Astrocyte (in vitro differentiated cells and primary cell): ENCODE measurements at regions not wholly inside any gene's neighbourhood (a gene's known extent, or its start where the extent isn't known, plus 50 kb on each side); places are given as distances from the start of the nearest gene placed in this dataset.

ENCODE experiments used
- DNase-seq: peaks from one replicate; pipeline ENCODE4 v3.0.0-alpha.2; 2010; ENCODE audit warnings: low read depth
- FAIRE-seq: peaks from 2 replicates; lab custom pipeline; 2011; peaks lifted over from hg19 to GRCh38; lab: Jason Lieb, UNC
- H2AFZ ChIP-seq: 2 replicates; pipeline ENCODE4 v1.6.0; 2012; ENCODE audit warnings: low read depth, low read length, inconsistent platforms
- H3K27ac ChIP-seq: 2 replicates; pipeline ENCODE4 v1.5.1; 2011; ENCODE audit warnings: low read depth, low read length, inconsistent platforms
- H3K27me3 ChIP-seq: 2 replicates; pipeline ENCODE4 v1.6.0; 2011; ENCODE audit warnings: low read length, inconsistent platforms; ENCODE audit not compliant: insufficient read depth
- H3K36me3 ChIP-seq: 2 replicates; pipeline ENCODE4 v1.5.1; 2011; ENCODE audit warnings: low read length, inconsistent platforms; ENCODE audit not compliant: insufficient read depth
- H3K4me1 ChIP-seq: 2 replicates; pipeline ENCODE4 v1.5.1; 2011; ENCODE audit warnings: low read length, inconsistent platforms; ENCODE audit not compliant: insufficient read depth
- H3K4me2 ChIP-seq: 2 replicates; pipeline ENCODE4 v1.6.0; 2012; ENCODE audit warnings: low read length, inconsistent platforms
- H3K4me3 ChIP-seq: 2 replicates; pipeline ENCODE4 v1.5.1; 2011; ENCODE audit warnings: low read depth, mild to moderate bottlenecking, low read length, inconsistent platforms; ENCODE audit not compliant: insufficient read depth
- H3K79me2 ChIP-seq: 2 replicates; pipeline ENCODE4 v1.6.0; 2012; ENCODE audit warnings: mild to moderate bottlenecking, low read length, inconsistent platforms; ENCODE audit not compliant: insufficient read depth
- H3K9ac ChIP-seq: 2 replicates; pipeline ENCODE4 v1.6.0; 2012; ENCODE audit warnings: mild to moderate bottlenecking, low read length, inconsistent platforms
- H3K9me3 ChIP-seq: 2 replicates; pipeline ENCODE4 v1.5.1; 2012; ENCODE audit warnings: low read depth, mild to moderate bottlenecking, low read length, inconsistent platforms; ENCODE audit not compliant: insufficient read depth
- H4K20me1 ChIP-seq: 2 replicates; pipeline ENCODE4 v1.6.0; 2012; ENCODE audit warnings: low read length, inconsistent platforms; ENCODE audit not compliant: insufficient read depth
- H3K27ac Mint-ChIP-seq: one replicate; pipeline ENCODE4 v1.8.0; 2021; ENCODE audit warnings: mild to moderate bottlenecking, mixed read lengths; ENCODE audit not compliant: unreplicated experiment
- H3K27me3 Mint-ChIP-seq: one replicate; pipeline ENCODE4 v1.8.0; 2021; ENCODE audit warnings: low read depth, mixed read lengths; ENCODE audit not compliant: unreplicated experiment
- H3K36me3 Mint-ChIP-seq: one replicate; pipeline ENCODE4 v1.8.0; 2021; ENCODE audit warnings: low read depth, mixed read lengths; ENCODE audit not compliant: unreplicated experiment
- H3K4me1 Mint-ChIP-seq: one replicate; pipeline ENCODE4 v1.8.0; 2021; ENCODE audit warnings: low read depth, mixed read lengths; ENCODE audit not compliant: unreplicated experiment
- H3K4me3 Mint-ChIP-seq: one replicate; pipeline ENCODE4 v1.8.0; 2021; ENCODE audit warnings: mild to moderate bottlenecking, moderate library complexity, mixed read lengths; ENCODE audit not compliant: unreplicated experiment
- H3K9me3 Mint-ChIP-seq: one replicate; pipeline ENCODE4 v1.8.0; 2021; ENCODE audit warnings: mild to moderate bottlenecking, mixed read lengths; ENCODE audit not compliant: unreplicated experiment
- CTCF ChIP-seq: IDR thresholded peaks from 2 replicates; pipeline ENCODE4 v1.5.1; 2011; ENCODE audit warnings: low read depth, mild to moderate bottlenecking, inconsistent platforms, low read length, moderate library complexity; ENCODE audit not compliant: insufficient read depth
- EZH2 ChIP-seq: IDR thresholded peaks from 2 replicates; pipeline ENCODE4 v1.6.1; 2012; ENCODE audit warnings: mild to moderate bottlenecking, low read length, inconsistent platforms; ENCODE audit not compliant: insufficient read depth

DNA sequence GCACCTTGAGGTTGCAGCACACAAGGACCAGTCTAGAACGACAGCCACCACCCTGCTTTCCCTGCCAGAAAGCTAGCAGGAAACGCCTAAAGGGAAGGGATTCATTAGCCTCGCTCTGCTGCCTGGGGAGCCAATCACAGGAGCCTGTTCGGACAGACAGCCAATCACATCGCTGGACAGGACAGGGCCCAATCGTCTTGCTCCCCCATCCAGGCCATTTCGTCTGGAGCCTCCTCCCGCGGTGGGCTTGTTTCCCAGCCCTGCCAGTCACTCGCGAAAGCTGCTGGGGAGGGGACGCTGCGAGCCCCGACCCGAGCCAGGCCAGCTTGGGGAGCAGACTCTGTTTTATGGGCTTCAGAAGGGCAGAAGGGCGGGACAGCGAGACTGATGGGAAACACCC is 79.8 kb upstream of the NCAM1 start:
- TF ChIP-seq CTCF (no peak), EZH2 (no peak)
- Histone ChIP-seq H3K27ac (no peak overlapping the region), H3K27me3 (no peaks in the 10 kb centered on the region), H3K4me1 (peaks cover 3% of the 10 kb centered on the region), H2AFZ (peak overlapping the region; percentile 77), H3K36me3 (no peaks in the 10 kb centered on the region), H3K4me3 (peak overlapping the region; percentile 50), H3K4me2 (peak overlapping the region; percentile 83), H3K79me2 (no peaks in the 10 kb centered on the region), H3K9me3 (no peaks in the 10 kb centered on the region), H4K20me1 (no peaks in the 10 kb centered on the region), H3K9ac (peak overlapping the region; percentile 46)
- no peak overlapping the region for H3K27ac Mint-ChIP-seq
- no peak for FAIRE-seq
- H3K36me3 Mint-ChIP-seq, result no peaks in the 10 kb centered on the region
- peak; percentile 67 for DNase-seq
- H3K27me3 Mint-ChIP-seq, result peaks cover 6% of the 10 kb centered on the region
- no peak overlapping the region for H3K4me3 Mint-ChIP-seq
- no peaks in the 10 kb centered on the region for H3K4me1 Mint-ChIP-seq
- no peaks in the 10 kb centered on the region for H3K9me3 Mint-ChIP-seq

DNA sequence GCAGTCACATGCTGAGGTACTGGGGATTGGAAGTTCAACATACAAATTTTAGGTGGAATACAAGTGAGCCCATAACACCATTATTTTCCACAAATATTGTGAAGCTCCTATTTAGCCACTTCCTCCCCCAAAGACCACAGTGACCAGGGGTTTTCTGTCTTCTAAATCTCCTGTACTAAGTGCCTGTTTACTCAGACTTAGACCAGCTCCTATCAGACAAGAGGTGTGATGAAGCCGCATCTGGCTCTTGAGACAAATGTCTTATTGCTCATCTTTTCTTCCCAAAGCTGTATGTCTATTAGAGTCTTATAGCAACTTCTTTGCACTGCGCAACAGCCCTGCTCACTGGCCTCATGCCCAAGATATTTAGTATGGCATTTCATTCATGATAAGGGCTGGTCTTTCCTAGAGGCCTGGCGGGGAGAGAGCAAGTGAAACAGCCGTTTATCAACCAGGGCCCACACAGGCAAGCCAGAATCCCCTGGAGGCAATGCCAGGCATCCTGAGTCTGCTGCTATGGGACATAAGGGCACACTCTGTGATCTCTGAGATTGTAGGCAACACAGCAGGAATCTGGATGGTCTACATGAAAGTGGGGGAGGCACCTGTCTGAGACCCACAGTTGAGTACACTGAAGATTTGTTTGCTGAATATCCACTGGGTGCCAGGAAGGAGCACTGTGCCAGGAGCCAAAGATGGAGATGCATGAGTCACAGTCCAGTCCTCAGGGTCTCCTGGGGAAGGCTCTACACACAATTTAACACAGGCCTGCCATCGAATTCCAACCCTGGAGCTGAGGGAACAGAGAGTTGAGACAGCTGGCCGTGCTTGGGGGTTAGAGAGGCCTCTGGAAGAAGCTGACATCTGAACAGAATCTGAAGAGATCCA is 78.5 kb upstream of the NCAM1 start:
- Mint-ChIP-seq H3K27me3 (peaks cover 2% of the 10 kb centered on the region), H3K27ac (no peak overlapping the region), H3K4me1 (no peaks in the 10 kb centered on the region), H3K36me3 (no peaks in the 10 kb centered on the region), H3K4me3 (no peak overlapping the region), H3K9me3 (no peaks in the 10 kb centered on the region)
- Histone ChIP-seq H3K4me1 (peaks cover 3% of the 10 kb centered on the region), H3K4me2 (no peak overlapping the region), H3K27ac (no peak overlapping the region), H3K9ac (no peak overlapping the region), H3K4me3 (no peak overlapping the region), H3K79me2 (no peaks in the 10 kb centered on the region), H4K20me1 (no peaks in the 10 kb centered on the region), H3K9me3 (no peaks in the 10 kb centered on the region), H2AFZ (no peak overlapping the region), H3K36me3 (no peaks in the 10 kb centered on the region), H3K27me3 (no peaks in the 10 kb centered on the region)
- TF ChIP-seq CTCF, result no peak
- TF ChIP-seq EZH2, result no peak
- no peak for FAIRE-seq
- DNase-seq, result no peak
